SK-N-MC (cell line): ENCODE measurements at regions not wholly inside any gene's neighbourhood (a gene's known extent, or its start where the extent isn't known, plus 50 kb on each side); places are given as distances from the start of the nearest gene placed in this dataset.

Source experiments
- EZH2 ChIP-seq: fragments of 200-600 bp; sonication (generic); IDR thresholded peaks from one replicate; pipeline ENCODE4 v1.6.1; 2017; ENCODE audit warnings: antibody characterized with exemption
- FOXP2 ChIP-seq: optimal IDR thresholded peaks from 2 replicates; pipeline ENCODE3; 2011; ENCODE audit warnings: mild to moderate bottlenecking, moderate library complexity; ENCODE audit not compliant: insufficient read depth; ENCODE audit errors: extremely low read length, control extremely low read depth
- POLR2AphosphoS5 ChIP-seq: IDR thresholded peaks from 2 replicates; pipeline ENCODE4 v1.6.1; 2012; ENCODE audit warnings: mild to moderate bottlenecking, low read depth, low read length, borderline replicate concordance

DNA sequence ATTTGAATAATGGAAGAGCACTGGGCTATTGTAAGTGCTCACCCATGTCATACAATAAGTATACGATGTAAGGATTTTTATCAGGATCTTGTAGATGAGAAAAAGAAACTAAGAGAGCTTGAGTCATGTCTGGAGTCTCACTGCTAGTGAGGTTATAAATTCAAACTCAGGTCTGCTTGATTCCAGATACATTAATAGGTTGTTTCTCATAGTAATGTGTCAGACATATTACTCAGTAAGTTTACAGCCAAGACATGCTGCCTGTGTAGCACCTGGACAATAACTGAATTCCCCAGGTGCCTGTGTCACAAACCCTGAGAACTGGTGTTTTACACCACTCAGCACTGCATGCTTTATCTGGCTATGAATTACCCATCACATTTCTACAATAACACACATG, 216.9 kb upstream of the LRP1B start:
- TF ChIP-seq POLR2AphosphoS5 (no peak), EZH2 (no peak), FOXP2 (no peak)
